ENCODE measurements at regions not wholly inside any gene's neighbourhood (a gene's known extent, or its start where the extent isn't known, plus 50 kb on each side); places are given as distances from the start of the nearest gene placed in this dataset.

GRCh38 chr5:171660434-171660833, 125.2 kb upstream of the SMIM23 start:
- TF ChIP-seq CTCF (IDR thresholded peaks at IDR 0.05; ENCODE audit: low read depth, low read length) = no peak
- DNase-seq (ENCODE audit: extremely low read depth, low read depth) = no peak

GRCh38 chr5:171661143-171661542, 124.5 kb upstream of the SMIM23 start:
- TF ChIP-seq CTCF (IDR thresholded peaks at IDR 0.05; ENCODE audit: low read depth, low read length) = no peak
- DNase-seq (ENCODE audit: extremely low read depth, low read depth) = no peak

GRCh38 chr5:171663311-171664085, 122.1 kb upstream of the SMIM23 start:
- DNase-seq (ENCODE audit: extremely low read depth, low read depth) = no peak
- TF ChIP-seq CTCF (IDR thresholded peaks at IDR 0.05; ENCODE audit: low read depth, low read length) = no peak

GRCh38 chr5:171664489-171664888, 121.1 kb upstream of the SMIM23 start:
- no peak for TF ChIP-seq CTCF (IDR thresholded peaks at IDR 0.05; ENCODE audit: low read depth, low read length)
- DNase-seq (ENCODE audit: extremely low read depth, low read depth) = no peak

GRCh38 chr5:171666815-171667214, 118.8 kb upstream of the SMIM23 start:
- no peak for DNase-seq (ENCODE audit: extremely low read depth, low read depth)
- no peak for TF ChIP-seq CTCF (IDR thresholded peaks at IDR 0.05; ENCODE audit: low read depth, low read length)

- DNase-seq (ENCODE audit: extremely low read depth, low read depth) = peak; percentile 75
- peak; percentile 19 for TF ChIP-seq CTCF (IDR thresholded peaks at IDR 0.05; ENCODE audit: low read depth, low read length)
Observed at GRCh38 chr5:171667341-171668096, 118.1 kb upstream of the SMIM23 start.

GRCh38 chr5:171668097-171668412, 117.6 kb upstream of the SMIM23 start:
- no peak for DNase-seq (ENCODE audit: extremely low read depth, low read depth)
- no peak for TF ChIP-seq CTCF (IDR thresholded peaks at IDR 0.05; ENCODE audit: low read depth, low read length)
